HCT116 (cell line): ENCODE measurements at regions not wholly inside any gene's neighbourhood (a gene's known extent, or its start where the extent isn't known, plus 50 kb on each side); places are given as distances from the start of the nearest gene placed in this dataset.

Source experiments
- ATAC-seq: fragments of 200-7000 bp; cut with Tn5 transposase; 2 replicates; pipeline ENCODE4 v1.9.1; 2020; ENCODE audit warnings: mild to moderate bottlenecking, moderate library complexity
- BruUV-seq: library from RNA; stranded (reverse); fragments of 400-500 nt; replicated peaks from 2 replicates; lab custom pipeline; 2021; lab: Mats Ljungman, UMichigan
- CTCF ChIA-PET: fragments of 300-600 bp; sonication (Branson Sonifier 250); formaldehyde crosslinking; loops from one replicate; lab custom pipeline; 2021; ENCODE audit warnings: antibody characterized with exemption; lab: Charles Lee
- POLR2A ChIA-PET: fragments of 300-600, 350-600 bp; sonication (Branson Sonifier 250); formaldehyde crosslinking; loops from one replicate; lab custom pipeline; 2021; ENCODE audit warnings: antibody characterized with exemption; lab: Charles Lee
- RAD21 ChIA-PET, 2 experiments: fragments of 300-600 bp; sonication (Branson Sonifier 250); formaldehyde crosslinking; loops; one replicate each; lab custom pipeline; 2023; ENCODE audit warnings: low total read pairs in 2 of 2; ENCODE audit not compliant: uncharacterized antibody in 2 of 2, unreplicated experiment in 2 of 2, low non-redundant PET in 1 of 2; lab: Charles Lee
- DNase-seq: peaks from one replicate; pipeline ENCODE4 v3.0.0-alpha.2; 2010; ENCODE audit warnings: low read depth, low spot score
- H2AFZ ChIP-seq: fragments of 200-600 bp; shearing (Covaris generic), sonication (generic); 2 replicates; pipeline ENCODE4 v1.6.1; 2017; ENCODE audit warnings: low read depth, mixed run types, mixed read lengths, antibody characterized with exemption, low read length; ENCODE audit not compliant: poor library complexity, severe bottlenecking
- H3K27ac ChIP-seq: 2 replicates; pipeline ENCODE4 v1.5.1; 2012; ENCODE audit warnings: low read depth, low read length
- H3K27me3 ChIP-seq: fragments of 200-600 bp; sonication (generic); 2 replicates; pipeline ENCODE4 v1.6.1; 2016; ENCODE audit warnings: mixed run types, low read length, mixed read lengths; ENCODE audit not compliant: insufficient read depth
- H3K36me3 ChIP-seq, 2 experiments: fragments of 200-500 bp in 1 of 2; fragments of 200-600 bp in 1 of 2; sonication (Bioruptor generic) in 1 of 2; sonication (generic) in 1 of 2; 2 replicates each; pipeline versions ENCODE4 v1.5.1 to v1.6.1; 2014 to 2016; ENCODE audit warnings: low read length in 2 of 2, inconsistent platforms in 1 of 2, mixed read lengths in 1 of 2, mixed run types in 1 of 2; ENCODE audit not compliant: insufficient read depth in 2 of 2, control insufficient read depth in 1 of 2
- H3K4me1 ChIP-seq, 2 experiments: fragments of 200-600 bp in 1 of 2; sonication (generic) in 1 of 2; 2 replicates each; pipeline versions ENCODE4 v1.5.1 to v1.6.1; 2012 to 2017; ENCODE audit warnings: low read length in 2 of 2, inconsistent platforms in 1 of 2, mild to moderate bottlenecking in 1 of 2, mixed read lengths in 1 of 2, mixed run types in 1 of 2, moderate library complexity in 1 of 2; ENCODE audit not compliant: insufficient read depth in 2 of 2, control insufficient read depth in 1 of 2
- H3K4me2 ChIP-seq: fragments of 200-600 bp; sonication (generic); 2 replicates; pipeline ENCODE4 v1.6.1; 2017; ENCODE audit warnings: mixed run types, low read length, mixed read lengths
- H3K4me3 ChIP-seq, 2 experiments: fragments of 200-600 bp in 1 of 2; sonication (generic) in 1 of 2; replicated peaks in 1 of 2; 2 replicates each; pipeline ENCODE4 v1.5.1; 2011 to 2016; ENCODE audit warnings: low read length in 2 of 2, control low read depth in 1 of 2, low read depth in 1 of 2, mild to moderate bottlenecking in 1 of 2, mixed read lengths in 1 of 2, mixed run types in 1 of 2
- H3K79me2 ChIP-seq: fragments of 200-600 bp; sonication (generic); 2 replicates; pipeline ENCODE4 v1.6.1; 2017; ENCODE audit warnings: mild to moderate bottlenecking, mixed run types, low read length, moderate library complexity, mixed read lengths; ENCODE audit not compliant: insufficient read depth
- H3K9ac ChIP-seq: fragments of 200-600 bp; sonication (generic); 2 replicates; pipeline ENCODE4 v1.6.1; 2016; ENCODE audit warnings: low read length, mixed read lengths
- H3K9me2 ChIP-seq: fragments of 200-600 bp; sonication (generic), shearing (Covaris generic); 2 replicates; pipeline ENCODE4 v1.6.1; 2017; ENCODE audit warnings: mixed run types, mild to moderate bottlenecking, moderate library complexity; ENCODE audit not compliant: insufficient read depth
- H3K9me3 ChIP-seq, 2 experiments: fragments of 200-500 bp in 1 of 2; fragments of 200-600 bp in 1 of 2; sonication (Bioruptor generic) in 1 of 2; sonication (generic) in 1 of 2; 2 replicates each; pipeline ENCODE4 v1.6.1; 2014 to 2017; ENCODE audit warnings: low read length in 2 of 2, mixed read lengths in 2 of 2, inconsistent platforms in 1 of 2, low read depth in 1 of 2, mild to moderate bottlenecking in 1 of 2, mixed run types in 1 of 2, moderate library complexity in 1 of 2; ENCODE audit not compliant: control insufficient read depth in 1 of 2, insufficient read depth in 1 of 2
- H4K20me1 ChIP-seq: fragments of 200-600 bp; sonication (generic), shearing (Covaris generic); 2 replicates; pipeline ENCODE4 v1.6.1; 2017; ENCODE audit warnings: mixed run types, mild to moderate bottlenecking, moderate library complexity; ENCODE audit not compliant: insufficient read depth
- CBX3 ChIP-seq: IDR thresholded peaks from 2 replicates; pipeline ENCODE4 v1.6.1; 2012; ENCODE audit warnings: low read depth
- CEBPB ChIP-seq: IDR thresholded peaks from 2 replicates; pipeline ENCODE4 v1.6.1; 2012; ENCODE audit warnings: low read depth
- ELF1 ChIP-seq: IDR thresholded peaks from 2 replicates; pipeline ENCODE4 v1.6.1; 2012; ENCODE audit warnings: low read depth, borderline replicate concordance
- JUND ChIP-seq: IDR thresholded peaks from 2 replicates; pipeline ENCODE4 v1.6.1; 2012
- POLR2AphosphoS5 ChIP-seq: IDR thresholded peaks from 2 replicates; pipeline ENCODE4 v1.6.1; 2011; ENCODE audit warnings: mild to moderate bottlenecking, low read depth, low read length, moderate library complexity
- SIN3A ChIP-seq: IDR thresholded peaks from 2 replicates; pipeline ENCODE4 v1.6.1; 2012; ENCODE audit warnings: low read depth
- YY1 ChIP-seq: IDR thresholded peaks from 2 replicates; pipeline ENCODE4 v1.6.1; 2011; ENCODE audit warnings: low read length, low read depth, moderate library complexity, mild to moderate bottlenecking; ENCODE audit not compliant: insufficient replicate concordance; ENCODE audit errors: extremely low read depth
- ZFX ChIP-seq: fragments of 450-650 bp; IDR thresholded peaks from 2 replicates; pipeline ENCODE4 v1.6.1; 2017
- intact Hi-C: fragments of 100-400 bp; cut with micrococcal nuclease; formaldehyde crosslinking; loops from 2 replicates; pipeline ENCODE4 v1.10.0; 2022
- TF ChIP-seq, protein P1 (sequence below): IDR thresholded peaks from 2 replicates; pipeline ENCODE4 v1.6.1; 2012; ENCODE audit warnings: low read depth
- TF ChIP-seq, protein P2 (sequence below): IDR thresholded peaks from 2 replicates; pipeline ENCODE4 v1.6.1; 2011; ENCODE audit warnings: mild to moderate bottlenecking, low read length, moderate library complexity; ENCODE audit not compliant: insufficient replicate concordance; ENCODE audit errors: extremely low read depth
- TF ChIP-seq, protein P3 (sequence below): IDR thresholded peaks from 2 replicates; pipeline ENCODE4 v1.6.1; 2012

DNA sequence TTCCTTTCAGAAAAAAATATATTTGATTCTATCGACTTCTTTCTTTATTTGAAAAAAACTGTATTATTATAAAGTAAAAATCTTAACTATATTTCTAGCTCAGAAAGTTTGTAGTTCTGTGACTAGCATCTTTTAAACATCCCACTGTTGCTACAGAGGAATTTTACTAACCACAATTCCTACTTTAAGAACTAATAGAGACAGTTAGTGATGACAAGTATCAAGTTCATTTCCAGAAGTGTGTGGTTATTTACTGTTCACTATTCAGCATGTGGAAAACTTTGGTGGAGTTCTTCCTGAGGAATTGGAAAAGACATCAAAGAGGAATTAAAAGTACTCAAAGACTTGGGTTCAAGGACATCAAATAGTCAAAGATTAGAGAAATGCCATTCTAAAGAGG is 524.1 kb upstream of the CBLB start:
- H2AFZ ChIP-seq = no peak overlapping the region
- H3K27ac ChIP-seq = no peak overlapping the region
- no peaks in the 10 kb centered on the region for H3K4me1 ChIP-seq
- ATAC-seq (no peak), DNase-seq (no peak)
- no peak overlapping the region for H3K4me2 ChIP-seq
- BruUV-seq = no TSS peak
- CTCF ChIA-PET = no interaction called here
- RAD21 ChIA-PET = no interaction called here
- H3K9me2 ChIP-seq = no peaks in the 10 kb centered on the region
- intact Hi-C loops = no loop called here
- no peaks in the 10 kb centered on the region for H3K27me3 ChIP-seq
- TF ChIP-seq POLR2AphosphoS5 (no peak), ELF1 (no peak), JUND (no peak)
- TF ChIP-seq, protein P1, sequence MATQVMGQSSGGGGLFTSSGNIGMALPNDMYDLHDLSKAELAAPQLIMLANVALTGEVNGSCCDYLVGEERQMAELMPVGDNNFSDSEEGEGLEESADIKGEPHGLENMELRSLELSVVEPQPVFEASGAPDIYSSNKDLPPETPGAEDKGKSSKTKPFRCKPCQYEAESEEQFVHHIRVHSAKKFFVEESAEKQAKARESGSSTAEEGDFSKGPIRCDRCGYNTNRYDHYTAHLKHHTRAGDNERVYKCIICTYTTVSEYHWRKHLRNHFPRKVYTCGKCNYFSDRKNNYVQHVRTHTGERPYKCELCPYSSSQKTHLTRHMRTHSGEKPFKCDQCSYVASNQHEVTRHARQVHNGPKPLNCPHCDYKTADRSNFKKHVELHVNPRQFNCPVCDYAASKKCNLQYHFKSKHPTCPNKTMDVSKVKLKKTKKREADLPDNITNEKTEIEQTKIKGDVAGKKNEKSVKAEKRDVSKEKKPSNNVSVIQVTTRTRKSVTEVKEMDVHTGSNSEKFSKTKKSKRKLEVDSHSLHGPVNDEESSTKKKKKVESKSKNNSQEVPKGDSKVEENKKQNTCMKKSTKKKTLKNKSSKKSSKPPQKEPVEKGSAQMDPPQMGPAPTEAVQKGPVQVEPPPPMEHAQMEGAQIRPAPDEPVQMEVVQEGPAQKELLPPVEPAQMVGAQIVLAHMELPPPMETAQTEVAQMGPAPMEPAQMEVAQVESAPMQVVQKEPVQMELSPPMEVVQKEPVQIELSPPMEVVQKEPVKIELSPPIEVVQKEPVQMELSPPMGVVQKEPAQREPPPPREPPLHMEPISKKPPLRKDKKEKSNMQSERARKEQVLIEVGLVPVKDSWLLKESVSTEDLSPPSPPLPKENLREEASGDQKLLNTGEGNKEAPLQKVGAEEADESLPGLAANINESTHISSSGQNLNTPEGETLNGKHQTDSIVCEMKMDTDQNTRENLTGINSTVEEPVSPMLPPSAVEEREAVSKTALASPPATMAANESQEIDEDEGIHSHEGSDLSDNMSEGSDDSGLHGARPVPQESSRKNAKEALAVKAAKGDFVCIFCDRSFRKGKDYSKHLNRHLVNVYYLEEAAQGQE = no peak
- H4K20me1 ChIP-seq = no peaks in the 10 kb centered on the region
- H3K9me3 ChIP-seq = no peaks in the 10 kb centered on the region
- POLR2A ChIA-PET = no interaction called here
- no peaks in the 10 kb centered on the region for H3K79me2 ChIP-seq
- no peak overlapping the region for H3K9ac ChIP-seq
- no peak overlapping the region for H3K4me3 ChIP-seq
- H3K36me3 ChIP-seq = no peaks in the 10 kb centered on the region

DNA sequence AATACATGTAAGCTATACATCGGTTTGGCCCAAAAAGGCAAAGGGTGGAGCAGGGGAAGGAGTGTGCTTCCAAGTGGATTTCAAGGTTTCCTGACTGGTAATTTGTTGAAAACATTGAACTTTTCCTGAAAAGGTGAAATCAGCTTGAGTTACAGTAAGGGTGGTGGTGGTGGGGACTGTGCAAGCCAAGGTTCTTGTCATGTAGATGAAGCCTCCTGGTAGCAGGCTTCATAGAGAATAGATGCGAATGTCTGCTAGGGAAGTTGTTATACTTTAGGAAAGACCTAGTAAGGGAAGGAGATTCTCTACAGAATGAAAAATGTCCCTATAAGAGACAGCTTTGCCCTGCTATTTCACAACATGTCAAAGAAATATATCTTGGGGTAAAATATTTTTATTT is 528.2 kb upstream of the CBLB start:
- Histone ChIP-seq H3K9me3 (no peaks in the 10 kb centered on the region), H3K4me2 (no peak overlapping the region), H3K4me1 (no peaks in the 10 kb centered on the region), H3K9ac (no peak overlapping the region), H3K4me3 (no peak overlapping the region), H3K27ac (no peak overlapping the region), H2AFZ (no peak overlapping the region), H3K36me3 (no peaks in the 10 kb centered on the region), H3K9me2 (no peaks in the 10 kb centered on the region), H4K20me1 (no peaks in the 10 kb centered on the region), H3K79me2 (no peaks in the 10 kb centered on the region), H3K27me3 (no peaks in the 10 kb centered on the region)
- ChIA-PET CTCF (no interaction called here), RAD21 (no interaction called here), POLR2A (no interaction called here)
- intact Hi-C loops = no loop called here
- BruUV-seq = no TSS peak
- no peak for TF ChIP-seq ZFX
- TF ChIP-seq POLR2AphosphoS5 = no peak
- no peak for TF ChIP-seq YY1
- TF ChIP-seq, protein P2, sequence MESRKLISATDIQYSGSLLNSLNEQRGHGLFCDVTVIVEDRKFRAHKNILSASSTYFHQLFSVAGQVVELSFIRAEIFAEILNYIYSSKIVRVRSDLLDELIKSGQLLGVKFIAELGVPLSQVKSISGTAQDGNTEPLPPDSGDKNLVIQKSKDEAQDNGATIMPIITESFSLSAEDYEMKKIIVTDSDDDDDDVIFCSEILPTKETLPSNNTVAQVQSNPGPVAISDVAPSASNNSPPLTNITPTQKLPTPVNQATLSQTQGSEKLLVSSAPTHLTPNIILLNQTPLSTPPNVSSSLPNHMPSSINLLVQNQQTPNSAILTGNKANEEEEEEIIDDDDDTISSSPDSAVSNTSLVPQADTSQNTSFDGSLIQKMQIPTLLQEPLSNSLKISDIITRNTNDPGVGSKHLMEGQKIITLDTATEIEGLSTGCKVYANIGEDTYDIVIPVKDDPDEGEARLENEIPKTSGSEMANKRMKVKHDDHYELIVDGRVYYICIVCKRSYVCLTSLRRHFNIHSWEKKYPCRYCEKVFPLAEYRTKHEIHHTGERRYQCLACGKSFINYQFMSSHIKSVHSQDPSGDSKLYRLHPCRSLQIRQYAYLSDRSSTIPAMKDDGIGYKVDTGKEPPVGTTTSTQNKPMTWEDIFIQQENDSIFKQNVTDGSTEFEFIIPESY = no peak
- TF ChIP-seq, protein P3, sequence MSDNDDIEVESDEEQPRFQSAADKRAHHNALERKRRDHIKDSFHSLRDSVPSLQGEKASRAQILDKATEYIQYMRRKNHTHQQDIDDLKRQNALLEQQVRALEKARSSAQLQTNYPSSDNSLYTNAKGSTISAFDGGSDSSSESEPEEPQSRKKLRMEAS = no peak
- TF ChIP-seq ELF1 = no peak
- no peak for TF ChIP-seq JUND
- no peak for TF ChIP-seq SIN3A
- TF ChIP-seq CEBPB = no peak
- TF ChIP-seq CBX3 = no peak
- ATAC-seq (no peak), DNase-seq (no peak)
